Esophagus muscularis mucosa (tissue), 4 donors: ENCODE measurements at regions not wholly inside any gene's neighbourhood (a gene's known extent, or its start where the extent isn't known, plus 50 kb on each side); places are given as distances from the start of the nearest gene placed in this dataset.

ENCODE experiments used
- DNase-seq: peaks from one replicate; pipeline ENCODE4 v3.0.0-alpha.2; 2017; ENCODE audit errors: extremely low spot score
- H3K27ac ChIP-seq, 4 donors: fragments of 200-600 bp; sonication (generic); replicated peaks in 1 of 4; 1 replicate in 3 of 4; 2 replicates in 1 of 4; pipeline ENCODE4 v1.5.1; 2016 to 2019; ENCODE audit warnings: mild to moderate bottlenecking in 1 of 4
- H3K27me3 ChIP-seq, 4 donors: fragments of 200-600 bp; sonication (generic); one replicate each; pipeline versions ENCODE4 v1.5.1 to v1.6.0; 2016 to 2019
- H3K36me3 ChIP-seq, 4 donors: fragments of 200-600 bp; sonication (generic); one replicate each; pipeline ENCODE4 v1.5.1; 2016 to 2019
- H3K4me1 ChIP-seq, 4 donors: fragments of 200-600 bp; sonication (generic); one replicate each; pipeline ENCODE4 v1.5.1; 2016 to 2019
- H3K4me3 ChIP-seq, 4 donors: fragments of 200-600 bp; sonication (generic); 1 replicate in 2 of 4; 2 replicates in 2 of 4; pipeline ENCODE4 v1.5.1; 2016 to 2019; ENCODE audit warnings: mild to moderate bottlenecking in 4 of 4, moderate library complexity in 1 of 4
- H3K9me3 ChIP-seq, 4 donors: fragments of 200-600 bp; sonication (generic); 1 replicate in 3 of 4; 2 replicates in 1 of 4; pipeline ENCODE4 v1.5.1; 2016 to 2019
- CTCF ChIP-seq, 3 experiments: fragments of 200-600 bp in 2 of 3; fragments of 450-650 bp in 1 of 3; sonication (generic) in 2 of 3; IDR thresholded peaks; one replicate each; pipeline ENCODE4 v1.5.1; 2017 to 2019; ENCODE audit warnings: antibody characterized with exemption in 3 of 3, mild to moderate bottlenecking in 2 of 3, moderate library complexity in 1 of 3
- EP300 ChIP-seq: sonication (generic); formaldehyde crosslinking; IDR thresholded peaks from one replicate; pipeline ENCODE4 v1.6.1; 2017; ENCODE audit warnings: antibody characterized with exemption
- POLR2A ChIP-seq: fragments of 450-650 bp; IDR thresholded peaks from one replicate; pipeline ENCODE4 v1.6.1; 2017; ENCODE audit warnings: antibody characterized with exemption, moderate library complexity, mild to moderate bottlenecking, low read depth
- POLR2AphosphoS5 ChIP-seq, 2 donors: sonication (generic); formaldehyde crosslinking; IDR thresholded peaks; one replicate each; pipeline ENCODE4 v1.6.1; 2017; ENCODE audit warnings: antibody characterized with exemption in 2 of 2
- WGBS: methylation state at CpG from one replicate; pipeline ENCODE4 v1.1.5; 2018; 5-methylcytosine and 5-hydroxymethylcytosine counted together
- intact Hi-C: fragments of 100-400 bp; cut with DNase I; formaldehyde crosslinking; loops from one replicate; pipeline ENCODE4 v1.15.1; 2023

- TF ChIP-seq CTCF (IDR thresholded peaks at IDR 0.05) (no peak), POLR2AphosphoS5 (IDR thresholded peaks at IDR 0.05) (no peak), EP300 (no peak), POLR2A (no peak)
- WGBS = 95% methylated on average over 3 of the region's 3 CpGs
- intact Hi-C loops = no loop called here
Measured at GRCh38 chr1:221104596-221104995, 225.4 kb downstream of the HLX start.

GRCh38 chr1:221105578-221105977, 226.3 kb downstream of the HLX start:
- intact Hi-C loops = no loop called here
- no peak overlapping the region for H3K27ac ChIP-seq
- H3K36me3 ChIP-seq = no peaks in the 10 kb centered on the region
- WGBS = 95% methylated on average over 1 of the region's 1 CpG
- no peaks in the 10 kb centered on the region for H3K9me3 ChIP-seq
- TF ChIP-seq POLR2A = no peak
- peaks cover 0 to 6% (median 5%) of the 10 kb centered on the region in 4 donors for H3K4me1 ChIP-seq
- no peak for DNase-seq
- H3K4me3 ChIP-seq = no peak overlapping the region
- no peaks in the 10 kb centered on the region for H3K27me3 ChIP-seq

More at GRCh38 chr1:221104596-221104995, 225.4 kb downstream of the HLX start:
- H3K4me3 ChIP-seq = no peak overlapping the region
- no peaks in the 10 kb centered on the region for H3K27me3 ChIP-seq
- no peak for DNase-seq
- no peaks in the 10 kb centered on the region for H3K9me3 ChIP-seq
- no peaks in the 10 kb centered on the region for H3K36me3 ChIP-seq
- peaks cover 0 to 13% (median 11%) of the 10 kb centered on the region in 4 donors for H3K4me1 ChIP-seq
- H3K27ac ChIP-seq = no peak overlapping the region

- H3K27ac ChIP-seq = no peak overlapping the region
- no peak overlapping the region for H3K4me3 ChIP-seq
- H3K4me1 ChIP-seq = no peaks in the 10 kb centered on the region
- DNase-seq = no peak
- intact Hi-C loops = no loop called here
- TF ChIP-seq EP300 = no peak
- no peak for TF ChIP-seq CTCF (IDR thresholded peaks at IDR 0.05)
- TF ChIP-seq POLR2AphosphoS5 (IDR thresholded peaks at IDR 0.05) = no peak
- no peak for TF ChIP-seq POLR2A
- no peaks in the 10 kb centered on the region for H3K27me3 ChIP-seq
- WGBS = 63% methylated on average over 3 of the region's 3 CpGs
- peaks cover 0 to 7% (median 0%) of the 10 kb centered on the region in 4 donors for H3K9me3 ChIP-seq
- no peaks in the 10 kb centered on the region for H3K36me3 ChIP-seq
Measured at GRCh38 chr1:221106616-221107015, 227.4 kb downstream of the HLX start.

- TF ChIP-seq POLR2AphosphoS5 (IDR thresholded peaks at IDR 0.05) (no peak), CTCF (IDR thresholded peaks at IDR 0.05) (no peak), EP300 (no peak), POLR2A (no peak)
- Histone ChIP-seq H3K27me3 (no peaks in the 10 kb centered on the region), H3K36me3 (no peaks in the 10 kb centered on the region), H3K9me3 (peaks cover 0 to 8% (median 0%) of the 10 kb centered on the region in 4 donors), H3K4me3 (no peak overlapping the region), H3K4me1 (no peaks in the 10 kb centered on the region), H3K27ac (no peak overlapping the region)
- DNase-seq = no peak
- intact Hi-C loops = no loop called here
Measured at GRCh38 chr1:221109930-221110329, 230.7 kb downstream of the HLX start.

- no peak for TF ChIP-seq CTCF (IDR thresholded peaks at IDR 0.05)
- no peak for TF ChIP-seq POLR2AphosphoS5 (IDR thresholded peaks at IDR 0.05)
- TF ChIP-seq POLR2A = no peak
- no peak for TF ChIP-seq EP300
- no peak overlapping the region for H3K4me3 ChIP-seq
- H3K9me3 ChIP-seq = peaks cover 0 to 4% (median 0%) of the 10 kb centered on the region in 4 donors
- no peaks in the 10 kb centered on the region for H3K27me3 ChIP-seq
- 89% methylated on average over 1 of the region's 1 CpG for WGBS
- H3K4me1 ChIP-seq = peaks cover 15 to 19% (median 16%) of the 10 kb centered on the region in 4 donors
- DNase-seq = no peak
- H3K27ac ChIP-seq = no peak overlapping the region
- intact Hi-C loops = no loop called here
- no peaks in the 10 kb centered on the region for H3K36me3 ChIP-seq
Measured at GRCh38 chr1:221117133-221117532, 237.9 kb downstream of the HLX start.
